ENCODE measurements at regions not wholly inside any gene's neighbourhood (a gene's known extent, or its start where the extent isn't known, plus 50 kb on each side); places are given as distances from the start of the nearest gene placed in this dataset.

GRCh38 chr18:72948439-72948838, 80.7 kb upstream of the NETO1 start:
- TF ChIP-seq GLIS3 (CRISPR knock-in tag; IDR thresholded peaks at IDR 0.05), result no peak
- TF ChIP-seq BACH2 (CRISPR knock-in tag; IDR thresholded peaks at IDR 0.05; ENCODE audit: borderline replicate concordance), result no peak
- TF ChIP-seq PPARA (CRISPR knock-in tag; IDR thresholded peaks at IDR 0.05; ENCODE audit: borderline replicate concordance), result no peak
- no peak for TF ChIP-seq ARNTL (CRISPR knock-in tag; IDR thresholded peaks at IDR 0.05; ENCODE audit: borderline replicate concordance, low read depth)
- TF ChIP-seq, protein P1, sequence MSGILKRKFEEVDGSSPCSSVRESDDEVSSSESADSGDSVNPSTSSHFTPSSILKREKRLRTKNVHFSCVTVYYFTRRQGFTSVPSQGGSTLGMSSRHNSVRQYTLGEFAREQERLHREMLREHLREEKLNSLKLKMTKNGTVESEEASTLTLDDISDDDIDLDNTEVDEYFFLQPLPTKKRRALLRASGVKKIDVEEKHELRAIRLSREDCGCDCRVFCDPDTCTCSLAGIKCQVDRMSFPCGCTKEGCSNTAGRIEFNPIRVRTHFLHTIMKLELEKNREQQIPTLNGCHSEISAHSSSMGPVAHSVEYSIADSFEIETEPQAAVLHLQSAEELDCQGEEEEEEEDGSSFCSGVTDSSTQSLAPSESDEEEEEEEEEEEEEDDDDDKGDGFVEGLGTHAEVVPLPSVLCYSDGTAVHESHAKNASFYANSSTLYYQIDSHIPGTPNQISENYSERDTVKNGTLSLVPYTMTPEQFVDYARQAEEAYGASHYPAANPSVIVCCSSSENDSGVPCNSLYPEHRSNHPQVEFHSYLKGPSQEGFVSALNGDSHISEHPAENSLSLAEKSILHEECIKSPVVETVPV (CRISPR knock-in tag; IDR thresholded peaks at IDR 0.05), result no peak
- no peak for TF ChIP-seq ZC3H10 (CRISPR knock-in tag; IDR thresholded peaks at IDR 0.05)
- TF ChIP-seq, protein P2, sequence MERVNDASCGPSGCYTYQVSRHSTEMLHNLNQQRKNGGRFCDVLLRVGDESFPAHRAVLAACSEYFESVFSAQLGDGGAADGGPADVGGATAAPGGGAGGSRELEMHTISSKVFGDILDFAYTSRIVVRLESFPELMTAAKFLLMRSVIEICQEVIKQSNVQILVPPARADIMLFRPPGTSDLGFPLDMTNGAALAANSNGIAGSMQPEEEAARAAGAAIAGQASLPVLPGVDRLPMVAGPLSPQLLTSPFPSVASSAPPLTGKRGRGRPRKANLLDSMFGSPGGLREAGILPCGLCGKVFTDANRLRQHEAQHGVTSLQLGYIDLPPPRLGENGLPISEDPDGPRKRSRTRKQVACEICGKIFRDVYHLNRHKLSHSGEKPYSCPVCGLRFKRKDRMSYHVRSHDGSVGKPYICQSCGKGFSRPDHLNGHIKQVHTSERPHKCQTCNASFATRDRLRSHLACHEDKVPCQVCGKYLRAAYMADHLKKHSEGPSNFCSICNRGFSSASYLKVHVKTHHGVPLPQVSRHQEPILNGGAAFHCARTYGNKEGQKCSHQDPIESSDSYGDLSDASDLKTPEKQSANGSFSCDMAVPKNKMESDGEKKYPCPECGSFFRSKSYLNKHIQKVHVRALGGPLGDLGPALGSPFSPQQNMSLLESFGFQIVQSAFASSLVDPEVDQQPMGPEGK (CRISPR knock-in tag; IDR thresholded peaks at IDR 0.05; ENCODE audit: borderline replicate concordance), result no peak
- TF ChIP-seq ZNF8 (CRISPR knock-in tag; IDR thresholded peaks at IDR 0.05), result no peak
- TF ChIP-seq, protein P3, sequence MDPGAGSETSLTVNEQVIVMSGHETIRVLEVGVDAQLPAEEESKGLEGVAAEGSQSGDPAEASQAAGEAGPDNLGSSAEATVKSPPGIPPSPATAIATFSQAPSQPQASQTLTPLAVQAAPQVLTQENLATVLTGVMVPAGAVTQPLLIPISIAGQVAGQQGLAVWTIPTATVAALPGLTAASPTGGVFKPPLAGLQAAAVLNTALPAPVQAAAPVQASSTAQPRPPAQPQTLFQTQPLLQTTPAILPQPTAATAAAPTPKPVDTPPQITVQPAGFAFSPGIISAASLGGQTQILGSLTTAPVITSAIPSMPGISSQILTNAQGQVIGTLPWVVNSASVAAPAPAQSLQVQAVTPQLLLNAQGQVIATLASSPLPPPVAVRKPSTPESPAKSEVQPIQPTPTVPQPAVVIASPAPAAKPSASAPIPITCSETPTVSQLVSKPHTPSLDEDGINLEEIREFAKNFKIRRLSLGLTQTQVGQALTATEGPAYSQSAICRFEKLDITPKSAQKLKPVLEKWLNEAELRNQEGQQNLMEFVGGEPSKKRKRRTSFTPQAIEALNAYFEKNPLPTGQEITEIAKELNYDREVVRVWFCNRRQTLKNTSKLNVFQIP (CRISPR knock-in tag; IDR thresholded peaks at IDR 0.05; ENCODE audit: borderline replicate concordance, low read depth), result no peak
- TF ChIP-seq RARB (CRISPR knock-in tag; IDR thresholded peaks at IDR 0.05), result no peak
- TF ChIP-seq ZFP30 (CRISPR knock-in tag; IDR thresholded peaks at IDR 0.05), result no peak
- no peak for TF ChIP-seq TCF4 (CRISPR knock-in tag; IDR thresholded peaks at IDR 0.05; ENCODE audit: borderline replicate concordance)
